H1 (cell line): ENCODE measurements at regions not wholly inside any gene's neighbourhood (a gene's known extent, or its start where the extent isn't known, plus 50 kb on each side); places are given as distances from the start of the nearest gene placed in this dataset.

Experiments
- CTCF ChIA-PET: fragments of 300-600 bp; sonication (Branson Sonifier 250); formaldehyde crosslinking; loops from one replicate; lab custom pipeline; 2021; ENCODE audit not compliant: partially characterized antibody; lab: Charles Lee
- POLR2A ChIA-PET: fragments of 300-600 bp; sonication (Branson Sonifier 250); formaldehyde crosslinking; loops from one replicate; lab custom pipeline; 2021; ENCODE audit warnings: inconsistent platforms; ENCODE audit not compliant: partially characterized antibody; lab: Charles Lee
- DNase-seq, 2 experiments: peaks; one replicate each; pipeline versions ENCODE4 v3.0.0 to v3.0.0-alpha.2; 2010 to 2022; ENCODE audit warnings: low spot score in 2 of 2, low read depth in 1 of 2, mixed read lengths in 1 of 2
- FAIRE-seq: peaks from 2 replicates; lab custom pipeline; 2011; peaks lifted over from hg19 to GRCh38; lab: Jason Lieb, UNC
- H2AFZ ChIP-seq: 2 replicates; pipeline ENCODE4 v1.8.1; 2012; ENCODE audit warnings: low read length, inconsistent platforms
- H2AK5ac ChIP-seq: 2 replicates; pipeline ENCODE4 v1.6.1; 2013; ENCODE audit warnings: low read depth, low read length
- H2BK120ac ChIP-seq: replicated peaks from 2 replicates; pipeline ENCODE3; 2013; ENCODE audit warnings: low read depth, low read length, inconsistent platforms
- H2BK12ac ChIP-seq: 2 replicates; pipeline ENCODE4 v1.6.1; 2013; ENCODE audit warnings: low read depth, low read length
- H2BK15ac ChIP-seq: 2 replicates; pipeline ENCODE4 v1.6.1; 2013; ENCODE audit warnings: low read length
- H2BK20ac ChIP-seq: 2 replicates; pipeline ENCODE4 v1.6.1; 2013; ENCODE audit warnings: low read length
- H2BK5ac ChIP-seq: 2 replicates; pipeline ENCODE4 v1.6.1; 2013; ENCODE audit warnings: low read depth, low read length
- H3K14ac ChIP-seq: 2 replicates; pipeline ENCODE4 v1.6.1; 2013; ENCODE audit warnings: inconsistent platforms; ENCODE audit not compliant: insufficient read length
- H3K18ac ChIP-seq: 2 replicates; pipeline ENCODE4 v1.6.1; 2013; ENCODE audit warnings: low read length; ENCODE audit errors: extremely low read depth
- H3K23ac ChIP-seq: 2 replicates; pipeline ENCODE4 v1.6.1; 2013; ENCODE audit warnings: inconsistent platforms; ENCODE audit not compliant: insufficient read length
- H3K23me2 ChIP-seq: 2 replicates; pipeline ENCODE4 v1.6.1; 2013; ENCODE audit warnings: low read depth, low read length
- H3K27ac ChIP-seq: 2 replicates; pipeline ENCODE4 v1.6.1; 2011; ENCODE audit warnings: low read depth, low read length, inconsistent platforms
- H3K27me3 ChIP-seq, 4 experiments: replicated peaks in 1 of 4; 1 replicate in 1 of 4; 2 replicates in 3 of 4; pipeline versions ENCODE4 v1.6.1 to v1.8.1; 2011 to 2013; ENCODE audit warnings: low read length in 3 of 4, mild to moderate bottlenecking in 3 of 4, inconsistent platforms in 2 of 4, mixed read lengths in 2 of 4, moderate library complexity in 1 of 4; ENCODE audit not compliant: control insufficient read depth in 3 of 4, insufficient read depth in 3 of 4; ENCODE audit errors: extremely low read depth in 1 of 4
- H3K36me3 ChIP-seq, 4 experiments: 2 replicates each; pipeline versions ENCODE4 v1.6.1 to v1.8.1; 2011 to 2013; ENCODE audit warnings: mild to moderate bottlenecking in 4 of 4, low read length in 3 of 4, moderate library complexity in 2 of 4, control low read depth in 1 of 4, inconsistent platforms in 1 of 4; ENCODE audit not compliant: insufficient read depth in 4 of 4, control insufficient read depth in 2 of 4
- H3K4ac ChIP-seq: replicated peaks from 2 replicates; pipeline ENCODE3; 2013; ENCODE audit warnings: low read length, low read depth, mixed read lengths, inconsistent platforms; ENCODE audit not compliant: insufficient read length
- H3K4me1 ChIP-seq, 4 experiments: replicated peaks in 1 of 4; 1 replicate in 1 of 4; 2 replicates in 3 of 4; pipeline versions ENCODE4 v1.6.1 to v1.8.1; 2011 to 2013; ENCODE audit warnings: low read length in 3 of 4, inconsistent platforms in 2 of 4, mixed read lengths in 1 of 4; ENCODE audit not compliant: insufficient read depth in 4 of 4, control insufficient read depth in 3 of 4
- H3K4me2 ChIP-seq, 2 experiments: 2 replicates each; pipeline versions ENCODE4 v1.6.1 to v1.8.1; 2011 to 2013; ENCODE audit warnings: low read depth in 2 of 2, low read length in 2 of 2, control low read depth in 1 of 2, inconsistent platforms in 1 of 2, mild to moderate bottlenecking in 1 of 2; ENCODE audit not compliant: insufficient read depth in 1 of 2
- H3K4me3 ChIP-seq, 4 experiments: fragments of 200-600, 300-600 bp in 1 of 4; sonication (generic), shearing (Covaris generic), sonication (Bioruptor Twin) in 1 of 4; 2 replicates each; pipeline versions ENCODE4 v1.5.1 to v1.8.1; 2011 to 2016; ENCODE audit warnings: low read length in 4 of 4, low read depth in 3 of 4, control low read depth in 2 of 4, inconsistent platforms in 2 of 4, mild to moderate bottlenecking in 2 of 4, mixed read lengths in 1 of 4, moderate library complexity in 1 of 4; ENCODE audit not compliant: insufficient read depth in 2 of 4; ENCODE audit errors: extremely low read depth in 1 of 4
- H3K56ac ChIP-seq: replicated peaks from 2 replicates; pipeline ENCODE3; 2013; ENCODE audit warnings: low read depth, mild to moderate bottlenecking, mixed read lengths, low read length, inconsistent platforms; ENCODE audit not compliant: insufficient read length
- H3K79me1 ChIP-seq: 2 replicates; pipeline ENCODE4 v1.6.1; 2013; ENCODE audit warnings: low read depth, low read length, control low read depth
- H3K79me2 ChIP-seq, 2 experiments: 2 replicates each; pipeline versions ENCODE4 v1.6.1 to v1.8.1; 2012 to 2013; ENCODE audit warnings: low read length in 2 of 2, mild to moderate bottlenecking in 2 of 2, inconsistent platforms in 1 of 2; ENCODE audit not compliant: insufficient read depth in 2 of 2, control insufficient read depth in 1 of 2
- H3K9ac ChIP-seq, 4 experiments: replicated peaks in 1 of 4; 1 replicate in 1 of 4; 2 replicates in 3 of 4; pipeline versions ENCODE4 v1.6.1 to v1.8.1; 2011 to 2013; ENCODE audit warnings: low read depth in 3 of 4, low read length in 3 of 4, control low read depth in 2 of 4, mild to moderate bottlenecking in 2 of 4, moderate library complexity in 2 of 4, inconsistent platforms in 1 of 4; ENCODE audit errors: extremely low read depth in 1 of 4
- H3K9me3 ChIP-seq, 2 experiments: 2 replicates each; pipeline versions ENCODE4 v1.6.1 to v1.8.1; 2012 to 2013; ENCODE audit warnings: mild to moderate bottlenecking in 2 of 2, moderate library complexity in 2 of 2, control low read depth in 1 of 2, inconsistent platforms in 1 of 2, low read depth in 1 of 2, low read length in 1 of 2, mixed read lengths in 1 of 2; ENCODE audit not compliant: insufficient read depth in 2 of 2
- H4K20me1 ChIP-seq, 2 experiments: replicated peaks in 1 of 2; 2 replicates each; pipeline versions ENCODE3 to v1.8.1; 2011 to 2013; ENCODE audit warnings: inconsistent platforms in 2 of 2, low read length in 2 of 2, mild to moderate bottlenecking in 1 of 2; ENCODE audit not compliant: insufficient read depth in 2 of 2, control insufficient read depth in 1 of 2
- H4K5ac ChIP-seq: 2 replicates; pipeline ENCODE4 v1.6.1; 2013; ENCODE audit warnings: low read length, low read depth, mixed read lengths, inconsistent platforms; ENCODE audit not compliant: insufficient read length
- H4K8ac ChIP-seq: 2 replicates; pipeline ENCODE4 v1.8.0; 2013; ENCODE audit warnings: mild to moderate bottlenecking, moderate library complexity, low read length, inconsistent platforms; ENCODE audit not compliant: insufficient read depth; ENCODE audit errors: extremely low read depth
- H4K91ac ChIP-seq: replicated peaks from 2 replicates; pipeline ENCODE3; 2013; ENCODE audit warnings: low read length, mixed read lengths, inconsistent platforms; ENCODE audit not compliant: insufficient read length
- CHD1 ChIP-seq: IDR thresholded peaks from 2 replicates; pipeline ENCODE4 v1.6.1; 2012; ENCODE audit warnings: low read depth, low read length, improper control_type of control experiment
- CTCF ChIP-seq, 3 experiments: IDR thresholded peaks; 1 replicate in 2 of 3; 2 replicates in 1 of 3; pipeline versions ENCODE4 v1.5.1 to v1.6.1; 2011; ENCODE audit warnings: low read length in 3 of 3, mild to moderate bottlenecking in 3 of 3, inconsistent platforms in 2 of 3, low read depth in 1 of 3, moderate library complexity in 1 of 3; ENCODE audit not compliant: insufficient read depth in 1 of 3; ENCODE audit errors: control extremely low read depth in 1 of 3
- EGR1 ChIP-seq: IDR thresholded peaks from 2 replicates; pipeline ENCODE4 v1.6.1; 2011; ENCODE audit warnings: low read depth, low read length, borderline replicate concordance
- HDAC2 ChIP-seq, 2 experiments: fragments of 300-600 bp in 1 of 2; sonication (generic) in 1 of 2; IDR thresholded peaks; 2 replicates each; pipeline ENCODE4 v1.6.1; 2011 to 2012; ENCODE audit warnings: low read depth in 2 of 2, low read length in 2 of 2, mild to moderate bottlenecking in 2 of 2, moderate library complexity in 2 of 2, borderline replicate concordance in 1 of 2, inconsistent platforms in 1 of 2
- KDM4A ChIP-seq: IDR thresholded peaks from one replicate; pipeline ENCODE4 v1.7.1; 2012; ENCODE audit warnings: low read depth, mild to moderate bottlenecking, moderate library complexity, low read length, inconsistent platforms; ENCODE audit not compliant: severe bottlenecking
- KDM5A ChIP-seq: fragments of 200-600 bp; IDR thresholded peaks from 2 replicates; pipeline ENCODE4 v1.7.1; 2012; ENCODE audit warnings: mild to moderate bottlenecking, low read length, inconsistent platforms, mixed read lengths
- RAD21 ChIP-seq, 2 experiments: IDR thresholded peaks in 1 of 2; conservative IDR thresholded peaks in 1 of 2; 2 replicates each; pipeline ENCODE4 v1.6.1; 2011; ENCODE audit warnings: low read depth in 2 of 2, low read length in 2 of 2, improper control_type of control experiment in 1 of 2, inconsistent platforms in 1 of 2, mild to moderate bottlenecking in 1 of 2, moderate library complexity in 1 of 2
- SP2 ChIP-seq: IDR thresholded peaks from 2 replicates; pipeline ENCODE4 v1.6.1; 2012; ENCODE audit warnings: mild to moderate bottlenecking, low read length, inconsistent platforms
- SRF ChIP-seq: IDR thresholded peaks from 2 replicates; pipeline ENCODE4 v1.6.1; 2011; ENCODE audit warnings: mild to moderate bottlenecking, low read depth, low read length, moderate library complexity

GRCh38 chr13:46975173-46975572, 78.3 kb upstream of the HTR2A start:
- DNase-seq, result no peak
- H3K4me2 ChIP-seq, result no peak overlapping the region
- no peak overlapping the region for H3K27ac ChIP-seq
- no peaks in the 10 kb centered on the region for H3K4me1 ChIP-seq
- H2BK15ac ChIP-seq, result no peak overlapping the region
- H3K79me1 ChIP-seq, result no peaks in the 10 kb centered on the region
- no peak overlapping the region for H2BK5ac ChIP-seq
- no peak overlapping the region for H2BK120ac ChIP-seq
- no peak overlapping the region for H3K14ac ChIP-seq
- no peak overlapping the region for H3K4ac ChIP-seq
- H3K23ac ChIP-seq, result no peak overlapping the region
- H3K9me3 ChIP-seq, result no peaks in the 10 kb centered on the region; a peak in 1 of 4 replicates
- no peak overlapping the region for H2AFZ ChIP-seq
- no peak overlapping the region for H3K18ac ChIP-seq
- no peaks in the 10 kb centered on the region for H3K36me3 ChIP-seq
- H2AK5ac ChIP-seq, result no peak overlapping the region
- H3K56ac ChIP-seq, result no peak overlapping the region
- H4K5ac ChIP-seq, result no peak overlapping the region
- no peaks in the 10 kb centered on the region for H3K27me3 ChIP-seq
- ChIA-PET POLR2A (no interaction called here), CTCF (interaction anchor here (0.6 to 3.8 kb wide), 17 partner anchors 8 to 798 kb away, joined by 3 to 49 read pairs (median 4); no protein-coding TSS in a partner anchor)
- H3K23me2 ChIP-seq, result no peaks in the 10 kb centered on the region
- FAIRE-seq, result no peak
- H3K79me2 ChIP-seq, result no peaks in the 10 kb centered on the region
- H3K4me3 ChIP-seq, result no peak overlapping the region
- no peaks in the 10 kb centered on the region for H4K20me1 ChIP-seq
- H4K91ac ChIP-seq, result no peak overlapping the region
- H2BK20ac ChIP-seq, result no peak overlapping the region
- no peak overlapping the region for H4K8ac ChIP-seq
- H2BK12ac ChIP-seq, result no peak overlapping the region
- H3K9ac ChIP-seq, result no peak overlapping the region
- no peak for TF ChIP-seq SP2
- no peak for TF ChIP-seq RAD21 (IDR thresholded peaks at IDR 0.05 in 1 of 2, conservative IDR thresholded peaks at IDR 0.05 in 1 of 2; ENCODE audit: low read depth in 2 of 2, low read length in 2 of 2)
- no peak for TF ChIP-seq SRF
- TF ChIP-seq KDM5A, result no peak
- no peak for TF ChIP-seq EGR1
- TF ChIP-seq HDAC2 (IDR thresholded peaks at IDR 0.05; ENCODE audit: borderline replicate concordance in 1 of 2, low read depth in 2 of 2, low read length in 2 of 2), result no peak
- TF ChIP-seq CHD1, result no peak
- TF ChIP-seq KDM4A, result no peak
- TF ChIP-seq CTCF (IDR thresholded peaks at IDR 0.05; ENCODE audit: control extremely low read depth in 1 of 3, insufficient read depth in 1 of 3, low read depth in 1 of 3, low read length in 3 of 3), result no peak
